ENCODE measurements at regions not wholly inside any gene's neighbourhood (a gene's known extent, or its start where the extent isn't known, plus 50 kb on each side); places are given as distances from the start of the nearest gene placed in this dataset.
"Not testable (repeated sequence)": the region's sequence is repeated elsewhere in the genome, so short reads cannot be mapped to it uniquely, and the experiment has no call there.

DNA sequence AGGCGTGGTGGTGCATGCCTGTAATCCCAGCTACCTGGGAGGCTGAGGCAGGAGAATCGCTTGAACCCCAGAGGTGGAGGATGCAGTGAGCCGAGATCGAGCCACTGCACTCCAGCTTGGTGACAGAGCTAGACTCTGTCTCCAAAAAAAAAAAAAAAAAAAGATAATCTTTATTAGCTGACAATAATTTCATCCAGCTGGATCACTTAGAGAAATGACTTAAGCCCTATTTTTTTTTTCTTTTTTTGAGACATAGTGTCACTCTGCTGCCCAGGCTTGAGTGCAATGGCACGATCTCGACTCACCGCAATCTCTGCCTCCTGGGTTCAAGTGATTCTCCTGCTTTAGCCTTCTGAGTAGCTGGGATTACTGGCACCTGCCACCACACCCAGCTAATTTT, 51.6 kb upstream of the MAP4K4 start:
- not testable (repeated sequence) for DNase-seq

DNA sequence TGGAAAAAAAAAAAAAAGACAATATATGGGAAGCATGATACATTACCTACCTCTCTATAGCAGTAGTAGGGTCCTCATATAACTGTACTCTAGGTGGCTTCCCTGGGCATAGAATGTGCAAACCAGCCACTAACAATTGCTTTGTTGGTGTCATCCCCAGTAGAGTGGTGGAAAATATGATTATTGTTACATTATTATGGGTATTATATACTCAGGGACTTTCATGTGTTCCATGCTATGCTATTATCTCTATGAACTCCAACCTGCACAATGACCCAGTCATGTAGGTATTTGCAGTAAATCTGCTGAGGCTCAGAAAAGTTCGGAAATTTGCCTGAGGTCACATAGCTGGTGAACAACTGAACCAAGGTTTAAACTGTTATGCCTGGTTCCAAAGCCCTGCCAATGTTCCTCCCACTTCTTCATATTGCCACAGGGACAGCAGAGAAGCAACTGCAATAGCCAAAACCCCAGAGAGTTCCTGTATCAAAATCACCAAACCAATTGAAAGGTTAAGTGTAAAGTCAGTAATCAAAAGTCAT, 52.6 kb upstream of the MAP4K4 start:
- no peak for DNase-seq

DNA sequence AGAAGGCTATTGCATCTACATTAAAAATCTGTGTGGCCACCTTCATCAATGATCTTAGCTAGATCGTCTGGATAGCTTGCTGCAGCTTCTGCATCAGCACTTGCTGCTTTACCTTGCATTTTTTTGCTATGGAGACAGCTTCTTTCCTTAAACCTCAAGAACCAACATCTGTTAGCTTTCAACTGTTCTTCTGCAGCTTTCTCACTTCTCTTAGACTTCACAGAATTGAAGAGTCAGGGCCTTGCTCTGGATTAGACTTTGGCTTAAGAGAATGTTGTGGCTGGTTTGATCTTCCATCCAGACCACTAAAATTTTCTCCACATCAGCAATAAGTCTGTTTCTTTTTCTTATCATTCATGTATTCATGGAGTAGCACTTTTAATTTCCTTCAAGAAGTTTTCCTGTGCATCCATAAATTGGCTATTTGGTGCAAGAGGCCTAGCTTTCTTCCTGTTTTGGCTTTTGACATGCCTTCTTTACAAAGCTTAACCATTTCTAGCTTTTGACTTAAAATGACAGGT, 54.4 kb upstream of the MAP4K4 start:
- no peak for DNase-seq

DNA sequence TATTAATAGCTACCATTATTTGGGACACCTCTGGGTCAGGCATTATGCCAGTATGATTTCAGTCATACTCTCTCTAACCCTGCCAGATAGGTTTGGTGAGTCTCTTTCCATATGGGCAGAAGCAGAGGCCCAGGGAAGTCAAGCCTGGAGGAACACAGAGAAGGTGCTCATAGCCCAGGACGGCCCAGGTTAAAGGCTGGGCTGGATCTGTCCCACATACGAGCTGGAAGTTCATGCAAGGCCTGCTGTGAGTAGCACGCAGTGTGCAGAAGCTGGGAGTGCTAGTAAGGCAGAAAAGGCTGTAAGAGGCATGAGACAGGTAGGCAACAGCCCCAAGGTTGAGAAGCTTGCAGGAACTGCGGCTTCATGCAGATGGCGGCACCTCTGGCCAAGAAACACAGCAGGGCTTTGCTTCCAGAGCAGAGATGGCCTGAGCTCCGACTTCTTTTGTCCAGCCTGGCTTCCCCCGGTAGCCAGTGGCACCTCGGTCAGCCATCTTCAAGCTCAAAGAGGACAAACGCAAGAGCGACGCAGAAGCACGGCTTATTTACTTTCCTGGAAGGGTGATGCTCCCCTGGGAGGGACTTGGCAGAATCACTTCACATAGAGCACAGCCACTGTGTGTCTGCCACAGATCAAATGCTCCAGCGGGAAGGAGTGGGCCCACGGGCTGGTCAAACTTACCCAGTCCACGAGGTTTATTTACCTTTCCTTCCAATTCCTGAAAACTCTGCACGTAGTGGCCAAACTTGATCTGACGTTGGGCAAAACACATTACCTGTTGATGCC, 58.5 kb upstream of the MAP4K4 start:
- DNase-seq, result no peak

DNA sequence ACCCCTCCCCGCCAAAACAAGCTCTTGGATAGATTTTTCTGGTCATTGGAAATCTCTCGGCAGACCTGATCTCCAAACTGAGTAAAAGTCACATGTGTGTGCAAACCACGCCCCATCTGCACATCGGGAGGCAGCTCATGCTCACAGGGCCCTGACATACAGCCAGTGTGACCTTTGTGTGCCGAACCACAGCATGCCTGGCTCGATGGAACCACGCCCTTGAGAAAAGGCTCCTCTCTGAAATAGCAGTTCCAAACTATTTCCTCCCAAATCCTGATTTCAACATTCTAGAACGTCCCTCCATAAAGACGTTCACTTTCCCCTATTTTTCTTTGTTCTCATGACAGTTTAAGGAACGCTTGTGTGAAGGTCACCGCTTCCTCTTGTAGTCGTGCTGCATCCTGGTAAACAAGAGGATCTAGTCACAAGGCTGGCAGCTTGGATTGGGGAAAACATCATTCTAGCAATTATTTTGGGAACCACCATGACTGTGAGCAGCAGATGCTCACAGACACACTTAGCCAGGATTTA, 59.3 kb upstream of the MAP4K4 start:
- DNase-seq, result no peak

DNA sequence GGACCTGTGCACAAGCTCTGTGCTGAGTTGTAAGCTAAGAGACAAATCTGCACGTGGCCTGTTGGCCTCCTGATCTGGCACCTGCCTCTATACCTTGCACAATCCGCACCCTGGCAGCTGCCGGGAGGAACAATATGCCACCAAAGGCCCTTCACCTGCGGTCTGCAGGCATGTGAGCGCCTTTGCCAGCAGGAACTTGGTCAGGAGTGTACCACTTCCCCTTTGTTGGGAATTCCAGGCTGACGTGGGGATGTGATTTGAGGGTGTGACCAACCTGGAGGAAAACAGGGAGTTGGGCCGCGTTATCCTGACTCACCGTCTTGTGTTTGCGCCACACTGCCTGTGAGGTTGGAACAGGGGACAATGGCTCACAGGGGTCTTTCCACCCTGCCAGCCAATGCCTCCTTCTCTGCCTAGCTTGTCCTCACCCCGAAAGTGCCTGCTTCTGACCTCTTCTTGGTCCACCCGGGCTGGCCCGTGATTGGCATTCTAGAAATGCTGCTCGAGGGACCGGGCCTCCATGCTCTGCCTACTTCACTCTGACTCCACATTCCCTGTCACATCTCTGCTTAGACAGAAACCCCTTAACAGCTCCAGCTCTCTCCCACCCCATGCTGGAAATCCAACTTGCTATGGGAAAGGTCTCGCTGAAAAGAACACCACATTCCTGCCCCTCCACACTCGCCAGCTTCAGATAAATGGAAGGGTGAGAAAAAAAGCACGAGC, 67.1 kb upstream of the MAP4K4 start:
- DNase-seq, result no peak

DNA sequence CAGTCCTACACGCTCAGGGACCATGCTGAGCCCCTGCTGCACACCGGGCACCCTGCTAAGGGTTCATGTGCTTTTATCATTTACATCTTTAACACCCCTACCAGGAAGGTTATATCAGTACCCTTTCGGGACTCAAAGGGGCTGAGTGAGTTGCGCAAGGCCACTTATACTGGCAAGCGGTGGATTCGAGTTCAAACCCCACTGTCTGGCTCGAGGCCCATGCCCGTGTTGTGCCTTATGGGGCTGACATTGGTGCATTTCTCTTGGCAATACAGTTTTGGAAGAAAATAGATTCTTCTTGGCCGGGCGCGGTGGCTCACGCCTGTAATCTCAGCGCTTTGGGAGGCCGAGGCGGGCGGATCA, 69.5 kb upstream of the MAP4K4 start:
- no peak for DNase-seq

DNA sequence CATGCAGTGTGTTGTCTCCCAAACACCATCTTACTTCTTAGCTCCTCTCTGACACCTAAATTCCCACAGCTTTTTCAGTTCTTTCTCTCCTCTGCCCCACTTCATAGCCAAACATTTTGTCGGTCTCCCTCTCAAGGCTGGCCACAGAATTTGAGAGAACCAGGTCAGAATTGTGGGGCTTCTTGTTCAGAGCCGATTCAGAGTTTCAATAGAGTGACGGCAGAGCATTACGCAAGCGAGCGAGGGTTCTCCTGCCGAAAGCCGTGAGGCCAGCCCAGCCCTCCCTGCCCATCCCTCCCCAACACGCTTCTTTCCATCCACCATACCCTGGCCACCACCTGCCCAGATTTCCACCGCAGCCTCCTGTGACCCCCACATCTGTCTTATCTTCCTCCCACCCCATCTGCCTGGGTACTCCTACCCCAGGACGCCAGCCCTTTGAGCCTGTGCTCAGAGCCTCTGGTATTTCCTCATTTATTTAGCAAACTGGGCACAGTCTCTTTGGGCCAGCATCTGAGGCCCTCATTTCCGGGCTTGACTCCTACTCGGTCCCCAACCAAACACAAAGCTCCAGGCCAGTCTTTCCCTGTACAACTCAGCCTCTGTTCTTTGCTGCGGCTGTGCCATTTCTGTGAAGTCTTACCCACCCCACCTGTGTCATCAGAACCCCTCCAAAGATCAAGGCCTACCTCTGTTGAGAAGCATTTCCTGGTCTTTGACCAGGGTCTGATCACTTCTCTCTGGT, 70.0 kb upstream of the MAP4K4 start:
- no peak for DNase-seq

DNA sequence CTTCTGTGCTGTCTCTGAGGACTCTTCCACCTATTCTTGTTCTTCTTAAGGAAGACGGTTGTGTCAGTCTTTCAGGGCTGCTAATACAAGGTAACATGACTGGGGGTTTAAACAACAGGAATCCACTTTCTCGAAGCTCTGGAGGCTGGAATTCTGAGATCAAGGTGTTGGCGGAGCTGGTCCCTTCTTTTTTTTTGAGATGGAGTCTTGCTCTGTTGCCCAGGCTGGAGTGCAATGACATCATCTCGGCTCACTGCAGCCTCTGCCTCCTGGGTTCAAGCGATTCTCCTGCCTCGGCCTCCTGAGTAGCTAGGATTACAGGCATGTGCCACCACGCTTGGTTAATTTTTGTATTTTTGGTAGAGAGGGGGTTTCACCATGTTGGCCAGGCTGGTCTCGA, 71.7 kb upstream of the MAP4K4 start:
- not testable (repeated sequence) for DNase-seq

DNA sequence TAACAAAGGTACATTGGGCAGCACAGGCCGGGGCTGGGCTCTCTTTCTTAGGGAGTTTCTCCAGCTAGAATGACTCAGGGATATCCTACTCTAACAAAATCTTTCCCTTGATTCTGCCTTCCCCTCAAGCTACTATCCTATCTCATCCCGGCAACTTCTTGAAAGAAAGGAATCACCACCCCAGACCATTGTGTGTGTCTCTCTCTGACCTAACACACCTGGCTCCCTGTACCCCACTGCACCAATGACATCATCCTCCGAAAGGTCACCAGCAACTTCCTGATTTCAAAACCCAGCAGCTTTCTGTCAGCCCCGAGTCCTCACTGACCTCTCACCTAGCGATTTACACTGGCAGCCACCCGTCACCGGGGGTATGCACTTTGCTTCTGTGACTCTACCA, 72.1 kb upstream of the MAP4K4 start:
- no peak for DNase-seq

DNA sequence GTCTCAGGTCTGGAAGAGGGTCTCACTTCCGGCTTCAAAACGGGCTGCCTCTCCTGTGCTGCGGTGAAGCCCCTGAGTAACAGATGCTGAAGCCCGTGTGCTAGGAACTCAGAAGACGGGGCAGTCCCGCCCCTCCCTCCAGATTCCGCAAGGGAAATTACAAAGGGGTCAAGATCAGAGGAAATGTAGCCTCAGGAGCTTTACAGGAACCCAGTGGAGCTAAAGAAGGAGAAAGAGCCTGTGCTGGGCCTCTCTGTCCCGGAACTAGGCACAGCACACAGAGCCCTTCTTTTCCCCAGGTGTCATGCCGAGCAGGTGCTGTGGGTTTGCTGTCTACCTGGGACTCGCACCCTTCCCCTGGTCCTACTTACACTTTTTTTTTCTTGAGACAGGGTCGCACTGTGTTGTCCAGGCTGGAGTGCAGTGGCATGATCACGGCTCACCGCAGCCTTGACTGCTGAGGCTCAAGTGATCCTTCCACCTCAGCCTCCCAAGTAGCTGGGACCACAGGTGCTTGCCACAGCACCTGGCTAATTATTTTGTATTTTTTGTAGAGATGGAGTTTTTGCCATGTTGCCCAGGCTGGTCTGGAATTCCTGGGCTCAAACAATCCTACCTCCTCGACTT, 72.7 kb upstream of the MAP4K4 start:
- DNase-seq, result peak; percentile 50

DNA sequence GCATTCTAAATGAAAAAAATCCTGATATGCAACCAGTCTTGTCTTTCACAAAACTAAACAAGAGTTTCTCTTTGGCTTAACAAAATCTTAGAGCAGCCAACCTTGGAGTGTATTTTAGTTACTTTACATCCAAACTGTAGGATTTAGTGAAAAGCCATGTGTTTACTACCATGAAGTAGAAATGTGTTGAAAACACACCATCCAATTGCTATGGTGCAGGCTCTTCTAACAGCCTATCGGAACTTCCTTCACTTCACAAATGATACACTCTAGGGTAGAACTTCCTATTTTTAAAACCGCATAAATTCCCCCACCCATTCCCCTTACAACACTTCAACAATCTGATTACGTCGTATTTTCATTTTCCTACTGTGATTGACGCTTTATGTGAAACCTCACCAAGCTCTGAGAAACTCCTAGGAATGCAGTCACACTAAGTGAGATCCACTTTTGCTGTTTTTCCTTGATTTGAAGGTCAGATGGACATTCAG, 74.4 kb upstream of the MAP4K4 start:
- no peak for DNase-seq

DNA sequence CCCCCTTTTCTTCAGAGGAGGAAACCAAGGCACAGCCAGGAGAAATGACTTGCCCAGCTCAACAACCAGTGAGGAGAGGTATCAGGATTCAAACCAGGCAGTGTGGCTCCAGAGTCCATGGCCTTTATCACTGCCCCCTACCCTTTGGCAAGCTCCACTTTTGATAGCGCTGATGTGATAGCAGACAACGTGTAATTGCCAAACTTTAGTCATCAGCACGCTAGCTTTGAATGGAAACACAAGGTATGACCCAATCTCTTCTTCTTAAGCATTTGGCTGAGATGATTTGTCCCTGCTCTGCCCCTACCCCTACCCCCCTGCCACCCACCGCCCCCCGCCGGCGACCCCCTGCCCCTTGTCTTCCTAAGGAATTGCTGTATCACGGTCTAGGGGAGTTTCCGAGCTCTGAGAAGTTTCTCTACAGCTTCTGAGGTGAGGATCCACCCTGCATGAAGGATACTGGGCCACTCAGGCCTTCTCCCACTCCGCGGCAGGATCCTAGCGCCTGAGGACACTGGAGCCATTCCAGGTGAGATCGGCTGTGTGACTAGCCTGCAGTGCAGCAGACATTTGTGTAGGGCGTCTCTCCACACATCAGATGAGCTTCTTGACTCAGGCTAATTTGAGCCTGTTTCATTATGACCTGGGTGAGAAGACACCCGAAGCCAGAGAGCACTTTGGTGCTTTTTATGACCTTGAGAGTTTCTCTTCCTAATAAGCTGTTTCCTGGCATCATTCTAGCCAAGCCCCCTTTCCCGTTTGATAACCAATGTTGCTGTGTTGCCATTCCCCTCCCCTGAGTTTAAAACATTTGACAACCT, 75.1 kb upstream of the MAP4K4 start:
- DNase-seq, result peak; percentile 45

DNA sequence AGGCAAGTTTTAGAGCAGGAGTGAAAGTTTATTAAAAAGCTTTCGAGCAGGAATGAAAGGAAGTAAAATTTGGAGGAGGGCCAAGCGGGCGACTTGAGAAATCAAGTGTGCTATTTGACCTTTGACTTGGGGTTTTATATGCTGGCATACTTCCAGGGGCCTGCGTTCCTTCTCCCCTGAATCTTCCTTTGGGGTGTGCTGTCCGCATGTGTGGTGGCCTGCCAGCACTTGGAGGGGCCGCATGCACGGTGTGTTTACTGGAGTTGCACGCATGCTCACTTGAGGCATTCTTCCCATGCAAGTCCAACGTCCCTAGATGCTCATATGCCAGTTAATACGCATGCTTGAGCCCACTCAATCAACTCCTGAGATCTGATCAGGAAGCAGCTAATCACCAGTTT, 78.3 kb upstream of the MAP4K4 start:
- peak; percentile 10 for DNase-seq

DNA sequence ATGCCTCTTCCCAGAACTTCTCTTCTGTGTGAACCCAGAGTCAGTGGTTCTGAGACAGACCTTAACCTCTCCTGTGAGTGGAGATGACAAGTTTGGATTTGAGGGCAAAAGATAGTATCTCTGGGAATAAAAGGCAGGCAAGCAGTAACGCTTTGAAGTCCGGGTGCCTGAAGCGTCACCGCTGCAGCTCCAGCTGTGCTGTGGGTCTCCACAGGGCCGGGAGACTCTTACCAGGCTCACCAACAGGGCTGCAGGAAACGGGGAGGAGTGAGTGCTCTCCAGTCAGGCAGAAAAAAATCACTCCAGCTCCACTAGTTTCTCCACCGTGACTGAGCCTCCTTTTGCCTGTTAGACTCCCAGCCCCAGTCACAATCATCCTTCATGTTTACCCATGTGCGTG, 79.7 kb upstream of the MAP4K4 start:
- DNase-seq, result peak; percentile 76

DNA sequence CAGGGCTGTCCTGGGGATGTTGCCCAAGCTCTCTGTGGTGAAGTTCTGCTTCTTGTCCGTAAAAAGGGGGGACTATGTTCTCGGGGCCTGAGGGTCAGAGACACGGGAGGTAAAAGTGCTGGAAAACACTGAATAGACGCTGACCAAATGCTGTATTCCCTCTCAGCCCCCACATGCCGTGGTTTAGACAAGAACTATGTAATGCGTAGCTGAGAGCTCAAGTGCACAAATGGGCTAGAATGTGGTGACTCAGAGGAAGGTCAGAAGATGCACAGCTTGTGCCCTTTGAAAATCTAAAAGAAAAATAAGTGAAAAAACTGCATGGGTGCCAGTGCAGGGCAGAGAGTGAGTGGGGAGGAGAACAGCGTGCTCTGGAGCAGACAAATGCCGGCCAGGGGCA, 80.3 kb upstream of the MAP4K4 start:
- peak; percentile 79 for DNase-seq

DNA sequence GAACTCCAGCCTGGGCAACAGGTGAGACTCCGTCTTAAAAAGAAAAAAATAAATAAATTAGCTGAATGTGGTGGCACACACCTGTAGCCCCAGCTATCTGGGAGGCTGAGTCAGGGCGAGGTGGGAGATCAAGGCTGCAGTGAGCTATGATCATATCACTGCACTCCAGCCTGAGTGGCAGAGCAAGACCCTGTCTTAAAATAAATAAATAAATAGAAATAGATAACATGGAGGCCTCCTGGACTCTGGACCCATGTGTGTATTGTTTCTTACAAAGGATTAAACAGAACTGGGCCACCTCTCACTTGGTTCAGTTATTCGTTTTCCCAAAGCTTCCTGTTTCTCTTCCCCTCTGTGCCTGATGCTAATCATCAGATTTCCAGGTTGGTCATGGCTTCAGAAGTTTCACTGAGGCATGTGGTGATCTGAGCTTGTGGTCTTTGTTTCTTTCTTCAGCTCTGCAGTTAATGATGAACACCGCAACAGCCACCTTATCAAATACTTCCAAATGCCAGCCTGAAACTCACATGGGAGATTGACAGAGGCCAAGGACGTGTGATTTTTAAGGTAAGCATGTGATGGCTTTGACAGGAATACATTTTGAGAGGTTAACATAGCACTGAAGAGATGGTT, 83.3 kb upstream of the MAP4K4 start:
- peak; percentile 37 for DNase-seq

DNA sequence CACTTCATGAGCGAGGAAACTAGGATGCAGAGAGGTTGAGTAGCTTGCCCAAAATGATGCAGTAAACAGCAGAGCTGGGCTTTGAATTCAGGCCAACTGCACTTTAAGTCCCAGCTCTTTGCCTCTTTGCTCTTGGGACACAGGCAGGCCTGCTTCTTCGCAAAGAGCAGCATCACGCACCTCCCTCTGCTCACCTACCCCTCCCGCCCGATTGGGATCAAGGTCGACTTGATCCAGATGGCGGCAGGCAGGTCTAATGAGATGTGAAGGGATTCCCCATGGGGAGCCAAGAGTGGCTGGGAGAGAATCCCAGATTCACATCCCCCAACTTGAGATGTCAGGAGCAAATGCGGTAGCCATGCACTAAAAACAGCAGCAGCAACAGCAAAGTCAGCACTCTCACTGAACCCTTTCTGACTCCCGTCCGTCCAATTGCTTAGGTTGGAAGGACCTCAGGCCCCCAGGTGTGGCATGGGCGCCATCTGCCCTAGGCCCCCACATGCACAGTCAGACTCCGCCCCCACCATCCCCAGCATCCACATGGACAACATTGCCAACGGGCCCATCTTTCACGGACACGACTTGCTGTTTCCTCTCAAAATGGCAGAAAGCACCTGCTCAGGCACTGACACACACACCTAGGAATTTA, 84.3 kb upstream of the MAP4K4 start:
- DNase-seq, result peak; percentile 47

DNA sequence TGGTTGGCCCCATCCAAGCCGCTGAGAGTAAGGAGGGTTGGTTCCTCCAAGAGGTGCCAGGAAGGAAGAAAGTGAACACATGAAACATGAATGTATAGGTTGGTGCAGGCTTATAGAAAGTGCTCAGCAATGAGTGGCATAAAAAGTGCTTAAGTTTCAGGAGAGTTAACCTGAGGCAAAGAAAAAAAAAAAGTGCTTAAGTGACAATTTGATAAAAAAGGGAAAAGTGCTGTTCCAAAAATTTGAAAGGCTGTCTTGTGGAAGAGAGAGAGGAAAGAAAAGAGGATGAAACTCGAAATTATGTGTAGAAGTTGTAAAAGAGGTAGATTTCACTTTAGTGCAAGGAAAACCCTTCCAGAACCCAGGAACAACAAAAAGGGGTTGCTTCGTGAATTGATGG, 85.5 kb upstream of the MAP4K4 start:
- DNase-seq, result no peak

DNA sequence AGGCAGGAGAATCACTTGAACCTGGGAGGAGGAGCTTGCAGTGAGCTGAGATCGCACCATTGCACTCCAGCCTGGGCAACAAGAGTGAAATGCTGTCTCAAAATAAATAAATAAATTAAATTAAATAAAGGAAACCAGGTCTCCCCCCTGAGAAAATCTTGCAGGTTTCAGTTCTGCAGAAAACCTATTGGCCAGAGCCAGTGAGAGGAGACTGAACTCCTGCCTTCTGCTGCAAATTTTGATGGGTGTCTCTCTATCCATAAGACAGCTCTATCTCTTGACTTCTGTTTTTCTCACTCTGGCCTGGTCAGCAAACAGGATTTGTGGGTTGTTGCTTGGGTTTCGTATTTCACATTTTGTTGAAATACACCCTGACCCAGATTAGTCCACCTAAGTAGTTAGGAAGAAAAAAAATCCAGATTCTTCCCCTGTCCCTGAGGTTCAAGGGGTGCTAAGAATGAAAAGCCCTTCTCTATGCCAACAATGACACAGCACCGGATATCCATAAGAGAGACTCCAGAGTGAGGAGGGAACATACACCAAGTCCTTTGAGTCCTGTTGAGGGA, 86.7 kb upstream of the MAP4K4 start:
- DNase-seq, result peak; percentile 3
